ENCODE measurements at regions not wholly inside any gene's neighbourhood (a gene's known extent, or its start where the extent isn't known, plus 50 kb on each side); places are given as distances from the start of the nearest gene placed in this dataset.

GRCh38 chr1:221473411-221473810 lies 268.5 kb downstream of the DUSP10 start:
- TF ChIP-seq EZH2 (IDR thresholded peaks at IDR 0.05; ENCODE audit: insufficient read depth, poor library complexity, severe bottlenecking) (no peak), EZH2phosphoT487 (IDR thresholded peaks at IDR 0.05; ENCODE audit: insufficient read depth, low read depth) (no peak)
